NT2/D1 (cell line): ENCODE measurements at regions not wholly inside any gene's neighbourhood (a gene's known extent, or its start where the extent isn't known, plus 50 kb on each side); places are given as distances from the start of the nearest gene placed in this dataset.

Experiments used
- SUZ12 ChIP-seq: IDR thresholded peaks from 2 replicates; pipeline ENCODE4 v1.6.1; 2011; ENCODE audit not compliant: insufficient read length, insufficient read depth; ENCODE audit errors: extremely low read depth
- YY1 ChIP-seq: IDR thresholded peaks from 2 replicates; pipeline ENCODE4 v1.6.1; 2011; ENCODE audit not compliant: insufficient read length, insufficient read depth
- ZNF274 ChIP-seq: IDR thresholded peaks from 2 replicates; pipeline ENCODE4 v1.6.1; 2011; ENCODE audit warnings: mild to moderate bottlenecking, low read depth, low read length

- TF ChIP-seq YY1 (no peak), ZNF274 (no peak), SUZ12 (no peak)
Observed at GRCh38 chr16:64878940-64879339, 242.9 kb downstream of the CDH11 start.
